ENCODE measurements at regions not wholly inside any gene's neighbourhood (a gene's known extent, or its start where the extent isn't known, plus 50 kb on each side); places are given as distances from the start of the nearest gene placed in this dataset.
"Not testable (repeated sequence)": the region's sequence is repeated elsewhere in the genome, so short reads cannot be mapped to it uniquely, and the experiment has no call there.

GRCh38 chr14:89672636-89673511 lies 255.8 kb upstream of the FOXN3 start:
- in situ Hi-C loops (cut with HindIII; ENCODE audit: low pct_unique_long_range_greater_than_20kb, low sequenced_read_pairs) = no loop called here
- DNase-seq (ENCODE audit: low read depth) = no peak

GRCh38 chr14:89669193-89669592 lies 252.2 kb upstream of the FOXN3 start:
- no peak for DNase-seq (ENCODE audit: low read depth)

GRCh38 chr14:89667983-89668382 lies 250.9 kb upstream of the FOXN3 start:
- in situ Hi-C loops (cut with HindIII; ENCODE audit: low pct_unique_long_range_greater_than_20kb, low sequenced_read_pairs) = no loop called here
- no peak for DNase-seq (ENCODE audit: low read depth)

More at GRCh38 chr14:89669193-89669592, 252.2 kb upstream of the FOXN3 start:
- in situ Hi-C loops (cut with HindIII; ENCODE audit: low pct_unique_long_range_greater_than_20kb, low sequenced_read_pairs) = no loop called here

- DNase-seq (ENCODE audit: low read depth); in situ Hi-C loops (cut with HindIII; ENCODE audit: low pct_unique_long_range_greater_than_20kb, low sequenced_read_pairs): not testable (repeated sequence)
These were observed 248.5 kb upstream of the FOXN3 start for GRCh38 chr14:89665300-89666081.

GRCh38 chr14:89661392-89661791 lies 244.4 kb upstream of the FOXN3 start:
- no peak for DNase-seq (ENCODE audit: low read depth)
- in situ Hi-C loops (cut with HindIII; ENCODE audit: low pct_unique_long_range_greater_than_20kb, low sequenced_read_pairs) = no loop called here

GRCh38 chr14:89660625-89661233 lies 243.7 kb upstream of the FOXN3 start:
- in situ Hi-C loops (cut with HindIII; ENCODE audit: low pct_unique_long_range_greater_than_20kb, low sequenced_read_pairs); DNase-seq (ENCODE audit: low read depth): not testable (repeated sequence)

- in situ Hi-C loops (cut with HindIII; ENCODE audit: low pct_unique_long_range_greater_than_20kb, low sequenced_read_pairs) = no loop called here
These were observed 243.1 kb upstream of the FOXN3 start for GRCh38 chr14:89660166-89660565.

GRCh38 chr14:89658977-89659670 lies 242.1 kb upstream of the FOXN3 start:
- no peak for DNase-seq (ENCODE audit: low read depth)
- in situ Hi-C loops (cut with HindIII; ENCODE audit: low pct_unique_long_range_greater_than_20kb, low sequenced_read_pairs) = no loop called here

More at GRCh38 chr14:89660166-89660565, 243.1 kb upstream of the FOXN3 start:
- DNase-seq (ENCODE audit: low read depth) = no peak

- in situ Hi-C loops (cut with HindIII; ENCODE audit: low pct_unique_long_range_greater_than_20kb, low sequenced_read_pairs) = no loop called here
- DNase-seq (ENCODE audit: low read depth) = no peak
These were observed 240.0 kb upstream of the FOXN3 start for GRCh38 chr14:89657014-89657413.

GRCh38 chr14:89654998-89655397 lies 238.0 kb upstream of the FOXN3 start:
- in situ Hi-C loops (cut with HindIII; ENCODE audit: low pct_unique_long_range_greater_than_20kb, low sequenced_read_pairs) = no loop called here
- no peak for DNase-seq (ENCODE audit: low read depth)

GRCh38 chr14:89652352-89652751 lies 235.3 kb upstream of the FOXN3 start:
- DNase-seq (ENCODE audit: low read depth) = no peak
- in situ Hi-C loops (cut with HindIII; ENCODE audit: low pct_unique_long_range_greater_than_20kb, low sequenced_read_pairs) = no loop called here

GRCh38 chr14:89651805-89652204 lies 234.8 kb upstream of the FOXN3 start:
- in situ Hi-C loops (cut with HindIII; ENCODE audit: low pct_unique_long_range_greater_than_20kb, low sequenced_read_pairs) = no loop called here

GRCh38 chr14:89650077-89650978 lies 233.3 kb upstream of the FOXN3 start:
- in situ Hi-C loops (cut with HindIII; ENCODE audit: low pct_unique_long_range_greater_than_20kb, low sequenced_read_pairs) = no loop called here
- DNase-seq (ENCODE audit: low read depth) = no peak

More at GRCh38 chr14:89651805-89652204, 234.8 kb upstream of the FOXN3 start:
- no peak for DNase-seq (ENCODE audit: low read depth)

GRCh38 chr14:89649451-89650075 lies 232.5 kb upstream of the FOXN3 start:
- in situ Hi-C loops (cut with HindIII; ENCODE audit: low pct_unique_long_range_greater_than_20kb, low sequenced_read_pairs) = no loop called here
- DNase-seq (ENCODE audit: low read depth) = no peak

GRCh38 chr14:89648924-89649323 lies 231.9 kb upstream of the FOXN3 start:
- in situ Hi-C loops (cut with HindIII; ENCODE audit: low pct_unique_long_range_greater_than_20kb, low sequenced_read_pairs) = no loop called here
- no peak for DNase-seq (ENCODE audit: low read depth)

GRCh38 chr14:89648510-89648909 lies 231.5 kb upstream of the FOXN3 start:
- no peak for DNase-seq (ENCODE audit: low read depth)
- in situ Hi-C loops (cut with HindIII; ENCODE audit: low pct_unique_long_range_greater_than_20kb, low sequenced_read_pairs) = no loop called here

- DNase-seq (ENCODE audit: low read depth) = no peak
- in situ Hi-C loops (cut with HindIII; ENCODE audit: low pct_unique_long_range_greater_than_20kb, low sequenced_read_pairs) = no loop called here
These were observed 229.9 kb upstream of the FOXN3 start for GRCh38 chr14:89646971-89647370.
